BJ (cell line): ENCODE measurements at regions not wholly inside any gene's neighbourhood (a gene's known extent, or its start where the extent isn't known, plus 50 kb on each side); places are given as distances from the start of the nearest gene placed in this dataset.

Experiments
- CTCF ChIA-PET: fragments of 350-600 bp; formaldehyde crosslinking; extraction: SDS; loops from one replicate; lab custom pipeline; 2021; ENCODE audit warnings: antibody characterized with exemption, inconsistent platforms; lab: Yijun Ruan, JAX
- POLR2A ChIA-PET: fragments of 300-600 bp; sonication (Branson Sonifier 250); formaldehyde crosslinking; extraction: SDS; loops from one replicate; lab custom pipeline; 2021; ENCODE audit warnings: antibody characterized with exemption; lab: Charles Lee
- DNase-seq: peaks from one replicate; pipeline ENCODE4 v3.0.0-alpha.2; 2011; ENCODE audit warnings: low read depth
- H3K27me3 ChIP-seq: 2 replicates; pipeline ENCODE4 v1.6.0; 2011; ENCODE audit warnings: low read length; ENCODE audit not compliant: control insufficient read depth, insufficient read depth
- H3K36me3 ChIP-seq: 2 replicates; pipeline ENCODE4 v1.5.1; 2011; ENCODE audit warnings: low read length; ENCODE audit not compliant: control insufficient read depth, insufficient read depth
- H3K4me3 ChIP-seq: 2 replicates; pipeline ENCODE4 v1.5.1; 2011; ENCODE audit warnings: low read depth, mild to moderate bottlenecking, control low read depth, low read length
- CTCF ChIP-seq: IDR thresholded peaks from 2 replicates; pipeline ENCODE4 v1.5.1; 2011; ENCODE audit warnings: low read depth, mild to moderate bottlenecking, control low read depth, inconsistent platforms, low read length, moderate library complexity; ENCODE audit not compliant: insufficient read depth

DNA sequence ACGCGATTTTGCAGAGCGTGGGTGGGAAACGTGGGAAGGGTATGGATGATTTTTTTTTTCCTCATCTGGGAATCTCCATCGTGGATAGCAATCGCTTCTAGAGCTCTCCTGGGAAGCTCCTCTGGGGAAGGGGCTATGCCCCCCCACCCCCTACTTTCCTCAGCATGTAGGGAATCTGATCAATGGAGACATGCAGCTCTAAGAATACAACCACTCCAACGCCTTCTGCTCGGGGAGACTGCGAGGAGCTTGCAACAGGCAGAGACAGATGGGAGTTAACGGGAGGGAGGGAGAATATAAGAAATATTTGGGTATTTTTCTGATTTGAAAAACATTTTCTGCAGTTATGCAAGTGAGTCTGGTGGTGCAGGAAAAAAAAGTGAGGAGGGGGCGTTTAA lies 104.6 kb upstream of the HSD17B12 start:
- H3K36me3 ChIP-seq: no peaks in the 10 kb centered on the region
- no peak overlapping the region; the same call in 1 of the 2 replicates for H3K4me3 ChIP-seq
- H3K27me3 ChIP-seq: peaks cover 46% of the 10 kb centered on the region
- TF ChIP-seq CTCF: no peak
- ChIA-PET POLR2A (no interaction called here), CTCF (interaction anchor here (0.5 to 5.3 kb wide), 7 partner anchors 9 to 288 kb away, joined by 3 to 22 read pairs (median 5); no protein-coding TSS in a partner anchor)
- no peak for DNase-seq

DNA sequence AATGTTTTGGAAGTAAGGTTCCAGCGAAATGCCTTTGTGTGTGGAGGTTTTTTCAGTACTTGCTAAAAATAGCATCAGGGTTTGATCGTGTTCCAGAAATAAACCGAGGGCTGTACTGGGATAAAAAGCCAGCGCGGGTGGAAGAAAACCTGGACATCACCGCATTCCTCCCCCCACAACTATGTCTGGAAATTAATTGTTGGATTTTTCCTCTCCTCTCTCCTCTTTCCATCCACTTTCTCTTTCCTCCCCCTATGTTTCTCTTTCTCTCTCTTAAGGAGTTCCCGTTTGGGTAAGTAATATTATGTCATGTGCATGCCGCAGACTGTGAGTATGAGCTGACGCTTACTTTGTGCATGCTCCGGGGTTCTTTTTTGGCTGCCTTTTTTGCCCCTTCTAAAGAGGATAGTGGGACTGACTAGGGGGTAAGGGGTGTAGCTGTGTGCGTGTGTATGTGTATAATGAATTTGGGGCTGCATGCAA lies 104.2 kb upstream of the HSD17B12 start:
- H3K27me3 ChIP-seq: peaks cover 47% of the 10 kb centered on the region
- no peaks in the 10 kb centered on the region for H3K36me3 ChIP-seq
- no peak for DNase-seq
- CTCF ChIA-PET: interaction anchor here (0.5 to 5.3 kb wide), 5 partner anchors 9 to 288 kb away, joined by 3 to 22 read pairs (median 5); no protein-coding TSS in a partner anchor
- POLR2A ChIA-PET: no interaction called here
- TF ChIP-seq CTCF: no peak
- no peak overlapping the region for H3K4me3 ChIP-seq

DNA sequence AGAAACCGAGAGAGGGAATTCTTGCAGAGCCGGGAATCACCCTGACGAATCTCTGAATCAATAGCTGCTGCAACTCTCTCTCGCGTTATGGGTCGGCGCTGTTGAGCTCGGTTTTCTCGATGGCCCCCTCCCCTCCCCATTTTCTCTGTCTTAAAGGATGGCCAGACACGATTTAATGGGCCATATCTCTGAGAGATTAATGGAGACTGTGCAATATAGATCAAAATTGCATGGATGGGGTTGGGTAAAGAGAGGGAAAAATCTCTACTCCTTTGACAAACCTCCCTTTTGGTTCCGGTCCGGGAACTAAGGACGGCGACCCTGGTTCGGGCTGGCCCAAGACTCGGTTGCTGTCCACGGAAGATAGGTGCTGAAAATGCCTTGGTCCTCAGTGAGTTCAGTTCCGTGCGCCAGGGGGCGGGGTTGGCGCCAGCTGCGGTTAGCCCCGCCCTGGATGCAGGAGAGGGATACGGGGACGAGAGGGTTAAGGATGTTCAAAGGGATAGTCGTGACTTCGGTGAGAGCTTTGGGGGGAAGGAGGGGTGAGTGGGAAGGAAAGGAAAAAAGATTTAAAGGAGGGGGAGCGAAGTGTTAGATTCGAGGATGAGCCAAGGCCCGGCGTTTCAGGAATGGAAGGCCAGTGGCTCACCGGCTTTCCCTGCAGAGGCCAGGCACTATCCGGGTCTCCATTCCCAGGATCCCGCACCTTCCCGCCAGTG lies 103.6 kb upstream of the HSD17B12 start:
- POLR2A ChIA-PET: no interaction called here
- DNase-seq: no peak
- TF ChIP-seq CTCF: peak; percentile 57
- Histone ChIP-seq H3K27me3 (peaks cover 52% of the 10 kb centered on the region), H3K4me3 (no peak overlapping the region), H3K36me3 (no peaks in the 10 kb centered on the region)
- CTCF ChIA-PET: interaction anchor here (0.6 to 5.3 kb wide), 6 partner anchors 9 to 1922 kb away, joined by 3 to 22 read pairs (median 4); no protein-coding TSS in a partner anchor

- POLR2A ChIA-PET: no interaction called here
- CTCF ChIA-PET: interaction anchor here (0.6 to 5.3 kb wide), 4 partner anchors 10 to 1921 kb away, joined by 3 to 22 read pairs (median 3); no protein-coding TSS in a partner anchor
Measured at GRCh38 chr11:43577566-43578264, 102.8 kb upstream of the HSD17B12 start.

More at GRCh38 chr11:43577566-43578264, 102.8 kb upstream of the HSD17B12 start:
- no peak for TF ChIP-seq CTCF
- H3K4me3 ChIP-seq: no peak overlapping the region
- no peak for DNase-seq
- peaks cover 58% of the 10 kb centered on the region for H3K27me3 ChIP-seq
- H3K36me3 ChIP-seq: no peaks in the 10 kb centered on the region
